GM12878 (cell line): ENCODE measurements at regions not wholly inside any gene's neighbourhood (a gene's known extent, or its start where the extent isn't known, plus 50 kb on each side); places are given as distances from the start of the nearest gene placed in this dataset.

Source experiments
- ATAC-seq: fragments of 200-7000 bp; cut with Tn5 transposase; 3 replicates; pipeline ENCODE4 v1.9.1; 2020; ENCODE audit warnings: mild to moderate bottlenecking, moderate library complexity
- BruUV-seq: library from RNA; stranded (reverse); fragments of 400-500 nt; replicated peaks from 2 replicates; lab custom pipeline; 2021; lab: Mats Ljungman, UMichigan
- CTCF ChIA-PET: fragments of 300-600 bp; sonication (Branson Sonifier 250); formaldehyde crosslinking; extraction: SDS; loops from one replicate; lab custom pipeline; 2021; ENCODE audit warnings: inconsistent platforms; lab: Yijun Ruan, JAX
- POLR2A ChIA-PET: fragments of 350-600 bp; formaldehyde crosslinking; extraction: SDS; loops from one replicate; lab custom pipeline; 2021; ENCODE audit warnings: inconsistent platforms; lab: Charles Lee
- RAD21 ChIA-PET: fragments of 300-600 bp; sonication (Branson Sonifier 250); formaldehyde crosslinking; loops from one replicate; lab custom pipeline; 2023; ENCODE audit warnings: antibody characterized with exemption; ENCODE audit not compliant: unreplicated experiment; lab: Charles Lee
- SMC1A ChIA-PET: fragments of 300-600 bp; sonication (Branson Sonifier 250); formaldehyde crosslinking; loops from one replicate; lab custom pipeline; 2023; ENCODE audit not compliant: unreplicated experiment, uncharacterized antibody; lab: Charles Lee
- DNase-seq: peaks from one replicate; pipeline ENCODE4 v3.0.0-alpha.2; 2011; ENCODE audit warnings: low read depth, low spot score
- FAIRE-seq: peaks from 3 replicates; lab custom pipeline; 2011; peaks lifted over from hg19 to GRCh38; lab: Jason Lieb, UNC
- H2AFZ ChIP-seq: 2 replicates; pipeline ENCODE4 v1.6.0; 2011; ENCODE audit warnings: low read depth, low read length, control low read depth; ENCODE audit not compliant: control insufficient read depth
- H3K27ac ChIP-seq: 2 replicates; pipeline ENCODE4 v1.5.1; 2011; ENCODE audit warnings: control low read depth; ENCODE audit not compliant: control insufficient read depth, insufficient read depth
- H3K27me3 ChIP-seq, 2 experiments: replicated peaks in 1 of 2; 2 replicates each; pipeline versions ENCODE4 v1.6.0 to v1.6.1; 2011; ENCODE audit warnings: low read length in 1 of 2; ENCODE audit not compliant: control insufficient read depth in 2 of 2, insufficient read depth in 2 of 2
- H3K36me3 ChIP-seq, 2 experiments: 2 replicates each; pipeline ENCODE4 v1.5.1; 2011; ENCODE audit warnings: low read length in 1 of 2; ENCODE audit not compliant: control insufficient read depth in 2 of 2, insufficient read depth in 2 of 2
- H3K4me1 ChIP-seq: 2 replicates; pipeline ENCODE4 v1.6.1; 2011; ENCODE audit warnings: mild to moderate bottlenecking, low read length, moderate library complexity, mixed read lengths; ENCODE audit not compliant: control insufficient read depth, insufficient read depth
- H3K4me2 ChIP-seq: 2 replicates; pipeline ENCODE4 v1.6.0; 2011; ENCODE audit warnings: control low read depth; ENCODE audit not compliant: control insufficient read depth, insufficient read depth
- H3K4me3 ChIP-seq: fragments of 200-600 bp; sonication (generic); 2 replicates; pipeline ENCODE4 v1.5.1; 2016
- H3K79me2 ChIP-seq: 2 replicates; pipeline ENCODE4 v1.6.0; 2011; ENCODE audit warnings: low read length; ENCODE audit not compliant: control insufficient read depth, insufficient read depth
- H3K9ac ChIP-seq: 2 replicates; pipeline ENCODE4 v1.8.0; 2011; ENCODE audit warnings: low read length, control low read depth, mixed read lengths; ENCODE audit not compliant: control insufficient read depth, insufficient read depth
- H3K9me3 ChIP-seq: replicated peaks from 3 replicates; pipeline ENCODE4 v1.5.1; 2011; ENCODE audit warnings: mild to moderate bottlenecking, low read length; ENCODE audit not compliant: control insufficient read depth, insufficient read depth
- H4K20me1 ChIP-seq: 2 replicates; pipeline ENCODE4 v1.6.0; 2011; ENCODE audit not compliant: control insufficient read depth, insufficient read depth
- BACH1 ChIP-seq: fragments of 450-650 bp; IDR thresholded peaks from 2 replicates; pipeline ENCODE4 v1.6.1; 2017; ENCODE audit warnings: mild to moderate bottlenecking, borderline replicate concordance
- CEBPB ChIP-seq, 2 experiments: fragments of 150-350 bp in 1 of 2; IDR thresholded peaks; 2 replicates each; pipeline ENCODE4 v1.6.1; 2012 to 2014; ENCODE audit warnings: low read depth in 2 of 2, low read length in 2 of 2, borderline replicate concordance in 1 of 2, inconsistent platforms in 1 of 2
- CREM ChIP-seq: IDR thresholded peaks from 2 replicates; pipeline ENCODE4 v1.6.1; 2014; ENCODE audit warnings: antibody characterized with exemption, low read depth
- ELK1 ChIP-seq: IDR thresholded peaks from 2 replicates; pipeline ENCODE4 v1.6.1; 2012; ENCODE audit warnings: low read depth, low read length, improper control_type of control experiment
- IKZF1 ChIP-seq: fragments of 450-650 bp; conservative IDR thresholded peaks from 2 replicates; pipeline ENCODE4 v1.6.1; 2017; ENCODE audit warnings: antibody characterized with exemption, mild to moderate bottlenecking
- JUND ChIP-seq: IDR thresholded peaks from 2 replicates; pipeline ENCODE4 v1.6.1; 2012; ENCODE audit warnings: low read depth, mild to moderate bottlenecking, low read length, improper control_type of control experiment, moderate library complexity
- SREBF2 ChIP-seq: IDR thresholded peaks from 2 replicates; pipeline ENCODE4 v1.6.1; 2012; ENCODE audit warnings: mild to moderate bottlenecking, low read length
- ZBED1 ChIP-seq: IDR thresholded peaks from 2 replicates; pipeline ENCODE4 v1.6.1; 2016; ENCODE audit warnings: borderline replicate concordance
- ZBTB40 ChIP-seq: fragments of 450-650 bp; IDR thresholded peaks from 2 replicates; pipeline ENCODE4 v1.6.1; 2016; ENCODE audit warnings: mild to moderate bottlenecking, moderate library complexity, borderline replicate concordance
- ZNF274 ChIP-seq: IDR thresholded peaks from one replicate; pipeline ENCODE4 v1.8.0; 2011; ENCODE audit not compliant: insufficient read length, insufficient read depth
- WGBS: methylation state at CpG from one replicate; pipeline ENCODE4 v1.1.6; 2016; ENCODE audit warnings: low lambda C conversion rate; ENCODE audit not compliant: insufficient replicate concordance, insufficient coverage; ENCODE audit errors: missing lambda C conversion rate; 5-methylcytosine and 5-hydroxymethylcytosine counted together
- in situ Hi-C: fragments of 300-500 bp; cut with MboI; formaldehyde crosslinking; loops from 9 replicates; pipeline ENCODE4 v1.14.3; 2018; ENCODE audit warnings: mixed read lengths
- intact Hi-C: fragments of 100-400 bp; cut with micrococcal nuclease; formaldehyde crosslinking; loops from one replicate; pipeline ENCODE4 v1.14.2; 2022; ENCODE audit not compliant: unreplicated experiment
- TF ChIP-seq, protein P1 (sequence below): IDR thresholded peaks from 2 replicates; pipeline ENCODE4 v1.6.1; 2012; ENCODE audit warnings: low read depth, low read length, improper control_type of control experiment

GRCh38 chr16:9665851-9666271 is 516.4 kb downstream of the GRIN2A start:
- no peak overlapping the region for H3K4me2 ChIP-seq
- CTCF ChIA-PET = no interaction called here
- in situ Hi-C loops = no loop called here
- no peak overlapping the region for H2AFZ ChIP-seq
- BruUV-seq = no TSS peak
- H3K9ac ChIP-seq = no peak overlapping the region
- H3K9me3 ChIP-seq = no peaks in the 10 kb centered on the region; the same call in 2 of the 3 replicates
- no peak for FAIRE-seq
- no peak for DNase-seq
- intact Hi-C loops = no loop called here
- H3K4me3 ChIP-seq = no peak overlapping the region
- 27% methylated on average over 5 of the region's 5 CpGs for WGBS
- H3K36me3 ChIP-seq = no peaks in the 10 kb centered on the region
- POLR2A ChIA-PET = no interaction called here
- TF ChIP-seq SREBF2 = no peak
- TF ChIP-seq, protein P1, sequence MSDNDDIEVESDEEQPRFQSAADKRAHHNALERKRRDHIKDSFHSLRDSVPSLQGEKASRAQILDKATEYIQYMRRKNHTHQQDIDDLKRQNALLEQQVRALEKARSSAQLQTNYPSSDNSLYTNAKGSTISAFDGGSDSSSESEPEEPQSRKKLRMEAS = no peak
- no peak for TF ChIP-seq CEBPB (IDR thresholded peaks at IDR 0.05; ENCODE audit: borderline replicate concordance in 1 of 2, low read depth in 2 of 2, low read length in 2 of 2)
- TF ChIP-seq BACH1 = no peak
- no peak for TF ChIP-seq ZBED1
- TF ChIP-seq ZBTB40 = no peak
- no peak for TF ChIP-seq IKZF1
- no peak for TF ChIP-seq ELK1
- TF ChIP-seq JUND = no peak
- TF ChIP-seq CREM = no peak
- no peak for TF ChIP-seq ZNF274
- TF ChIP-seq, all 136 proteins: peak for 0
- ChIA-PET SMC1A (interaction anchor here (0.8 to 1.2 kb wide), 3 partner anchors 11 to 17 kb away, joined by 3 read pairs; no protein-coding TSS in a partner anchor), RAD21 (no interaction called here)
- H4K20me1 ChIP-seq = no peaks in the 10 kb centered on the region
- no peaks in the 10 kb centered on the region for H3K27me3 ChIP-seq
- no peak for ATAC-seq
- H3K4me1 ChIP-seq = no peaks in the 10 kb centered on the region
- H3K79me2 ChIP-seq = no peaks in the 10 kb centered on the region
- H3K27ac ChIP-seq = no peak overlapping the region
